ENCODE measurements at regions not wholly inside any gene's neighbourhood (a gene's known extent, or its start where the extent isn't known, plus 50 kb on each side); places are given as distances from the start of the nearest gene placed in this dataset.

- no peak for TF ChIP-seq SIN3B (IDR thresholded peaks at IDR 0.05; ENCODE audit: low read length)
- no peak for TF ChIP-seq GABPA (IDR thresholded peaks at IDR 0.05; ENCODE audit: low read depth, low read length)
- TF ChIP-seq GABPA (CRISPR knock-in tag; IDR thresholded peaks at IDR 0.05; ENCODE audit: low read depth), result no peak
- no peak for TF ChIP-seq TOE1 (CRISPR knock-in tag; IDR thresholded peaks at IDR 0.05)
Observed at GRCh38 chr5:125668884-125669283, 754.3 kb upstream of the GRAMD2B start.

Measured in HepG2 (cell line).